ENCODE measurements at regions not wholly inside any gene's neighbourhood (a gene's known extent, or its start where the extent isn't known, plus 50 kb on each side); places are given as distances from the start of the nearest gene placed in this dataset.

DNA sequence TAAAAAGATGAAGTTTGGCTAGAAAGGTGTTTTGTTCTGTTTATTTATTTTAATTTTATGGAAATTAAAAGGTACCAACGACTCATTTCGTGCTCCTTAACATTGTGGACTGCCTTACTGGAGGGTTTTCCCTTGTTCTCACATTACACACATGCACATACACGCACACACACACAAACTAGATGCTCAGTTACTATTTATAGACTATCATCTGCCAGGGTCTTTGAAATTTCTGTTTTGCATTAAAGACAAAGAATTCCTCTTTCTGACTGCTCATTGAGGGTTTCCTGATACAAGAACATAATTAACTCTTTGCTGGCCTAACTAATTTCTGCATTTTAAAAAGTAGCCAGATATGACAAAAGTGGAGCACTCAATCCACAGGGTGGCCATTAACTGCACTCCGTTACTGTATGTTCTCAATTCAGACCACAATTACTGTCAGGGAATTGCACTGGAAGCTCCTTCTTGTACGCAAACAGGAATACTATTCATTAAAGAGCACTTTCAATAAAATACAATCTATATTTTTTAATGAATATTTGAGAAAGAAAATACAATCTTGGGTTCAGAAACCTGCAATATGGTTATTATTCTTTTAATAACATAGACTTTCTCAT, 366.9 kb upstream of the GALNT5 start:
- Histone ChIP-seq H3K9me3 (ENCODE audit: low read depth, low read length) (no peaks in the 10 kb centered on the region), H3K27ac (no peak overlapping the region), H3K4me3 (no peak overlapping the region), H3K36me3 (ENCODE audit: insufficient read depth, low read length) (no peaks in the 10 kb centered on the region), H3K9ac (ENCODE audit: insufficient read length) (no peak overlapping the region)
- TF ChIP-seq EZH2 (IDR thresholded peaks at IDR 0.05) (no peak), POLR2AphosphoS5 (IDR thresholded peaks at IDR 0.05; ENCODE audit: borderline replicate concordance, low read depth, low read length) (no peak), FOXP2 (optimal IDR thresholded peaks at IDR 0.05; ENCODE audit: control extremely low read depth, extremely low read length, insufficient read depth) (no peak)
- no peak for DNase-seq (ENCODE audit: low read depth, low spot score)

- TF ChIP-seq EZH2 (IDR thresholded peaks at IDR 0.05): no peak
- TF ChIP-seq POLR2AphosphoS5 (IDR thresholded peaks at IDR 0.05; ENCODE audit: borderline replicate concordance, low read depth, low read length): no peak
- TF ChIP-seq FOXP2 (optimal IDR thresholded peaks at IDR 0.05; ENCODE audit: control extremely low read depth, extremely low read length, insufficient read depth): no peak
- no peak overlapping the region for H3K9ac ChIP-seq (ENCODE audit: insufficient read length)
- no peak overlapping the region for H3K27ac ChIP-seq
- H3K4me3 ChIP-seq: no peak overlapping the region
- no peaks in the 10 kb centered on the region for H3K36me3 ChIP-seq (ENCODE audit: insufficient read depth, low read length)
- DNase-seq (ENCODE audit: low read depth, low spot score): no peak
- H3K9me3 ChIP-seq (ENCODE audit: low read depth, low read length): no peaks in the 10 kb centered on the region
Observed at GRCh38 chr2:156891609-156892008, 365.9 kb upstream of the GALNT5 start.

GRCh38 chr2:156892467-156893281, 364.8 kb upstream of the GALNT5 start:
- Histone ChIP-seq H3K36me3 (ENCODE audit: insufficient read depth, low read length) (no peaks in the 10 kb centered on the region), H3K9ac (ENCODE audit: insufficient read length) (no peak overlapping the region), H3K4me3 (peak overlapping the region; percentile 45), H3K27ac (no peak overlapping the region), H3K9me3 (ENCODE audit: low read depth, low read length) (no peaks in the 10 kb centered on the region)
- DNase-seq (ENCODE audit: low read depth, low spot score): peak; percentile 20
- TF ChIP-seq FOXP2 (optimal IDR thresholded peaks at IDR 0.05; ENCODE audit: control extremely low read depth, extremely low read length, insufficient read depth) (no peak), EZH2 (IDR thresholded peaks at IDR 0.05) (no peak), POLR2AphosphoS5 (IDR thresholded peaks at IDR 0.05; ENCODE audit: borderline replicate concordance, low read depth, low read length) (no peak)

GRCh38 chr2:156896294-156896693, 361.2 kb upstream of the GALNT5 start:
- Histone ChIP-seq H3K4me3 (no peak overlapping the region), H3K9me3 (ENCODE audit: low read depth, low read length) (no peaks in the 10 kb centered on the region), H3K36me3 (ENCODE audit: insufficient read depth, low read length) (no peaks in the 10 kb centered on the region), H3K27ac (no peak overlapping the region), H3K9ac (ENCODE audit: insufficient read length) (no peak overlapping the region)
- no peak for DNase-seq (ENCODE audit: low read depth, low spot score)
- TF ChIP-seq POLR2AphosphoS5 (IDR thresholded peaks at IDR 0.05; ENCODE audit: borderline replicate concordance, low read depth, low read length) (no peak), FOXP2 (optimal IDR thresholded peaks at IDR 0.05; ENCODE audit: control extremely low read depth, extremely low read length, insufficient read depth) (no peak), EZH2 (IDR thresholded peaks at IDR 0.05) (no peak)

DNA sequence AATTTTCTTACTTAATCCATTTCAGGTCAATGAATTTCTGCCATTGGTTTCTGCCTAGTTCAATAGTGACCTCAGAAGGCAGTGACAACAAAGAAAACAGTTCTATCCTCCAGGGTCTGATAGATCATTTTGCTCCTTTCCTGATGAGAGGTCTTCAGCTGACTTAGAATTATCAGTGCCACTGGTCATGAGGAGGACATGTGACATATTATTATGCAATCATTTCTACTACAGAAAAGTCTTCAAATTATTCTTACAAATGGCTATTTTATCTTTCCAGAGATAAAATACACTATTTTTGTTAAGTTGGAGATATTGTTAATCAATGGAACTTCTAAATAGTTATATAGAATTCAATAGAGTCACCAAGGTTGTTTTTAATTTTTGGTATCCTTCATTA, 360.0 kb upstream of the GALNT5 start:
- DNase-seq (ENCODE audit: low read depth, low spot score): no peak
- Histone ChIP-seq H3K27ac (no peak overlapping the region), H3K9ac (ENCODE audit: insufficient read length) (no peak overlapping the region), H3K36me3 (ENCODE audit: insufficient read depth, low read length) (no peaks in the 10 kb centered on the region), H3K9me3 (ENCODE audit: low read depth, low read length) (no peaks in the 10 kb centered on the region), H3K4me3 (no peak overlapping the region)
- TF ChIP-seq FOXP2 (optimal IDR thresholded peaks at IDR 0.05; ENCODE audit: control extremely low read depth, extremely low read length, insufficient read depth) (no peak), EZH2 (IDR thresholded peaks at IDR 0.05) (no peak), POLR2AphosphoS5 (IDR thresholded peaks at IDR 0.05; ENCODE audit: borderline replicate concordance, low read depth, low read length) (no peak)

GRCh38 chr2:156901373-156902031, 356.0 kb upstream of the GALNT5 start:
- Histone ChIP-seq H3K9ac (ENCODE audit: insufficient read length) (no peak overlapping the region), H3K9me3 (ENCODE audit: low read depth, low read length) (no peaks in the 10 kb centered on the region), H3K27ac (no peak overlapping the region), H3K4me3 (no peak overlapping the region), H3K36me3 (ENCODE audit: insufficient read depth, low read length) (no peaks in the 10 kb centered on the region)
- no peak for DNase-seq (ENCODE audit: low read depth, low spot score)
- no peak for TF ChIP-seq POLR2AphosphoS5 (IDR thresholded peaks at IDR 0.05; ENCODE audit: borderline replicate concordance, low read depth, low read length)
- no peak for TF ChIP-seq FOXP2 (optimal IDR thresholded peaks at IDR 0.05; ENCODE audit: control extremely low read depth, extremely low read length, insufficient read depth)
- no peak for TF ChIP-seq EZH2 (IDR thresholded peaks at IDR 0.05)

DNA sequence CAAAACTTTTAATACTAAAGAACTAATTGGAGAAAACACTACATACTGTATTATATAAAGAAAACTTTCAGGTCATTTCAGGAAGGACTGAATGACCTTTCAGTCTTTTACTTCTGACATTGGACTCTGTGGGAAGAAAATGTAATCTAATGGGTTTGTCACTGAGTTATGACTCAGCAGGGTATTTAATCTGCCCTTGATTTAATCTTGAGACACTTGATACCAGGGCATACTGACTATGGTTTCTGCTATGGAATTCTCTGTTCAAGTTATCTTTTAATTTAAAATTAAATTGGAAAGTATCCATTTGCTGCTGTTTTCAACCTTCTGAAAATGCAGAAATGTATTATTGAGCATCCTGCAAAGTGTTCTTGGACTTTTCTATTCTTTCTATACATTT, 354.2 kb upstream of the GALNT5 start:
- TF ChIP-seq EZH2 (IDR thresholded peaks at IDR 0.05) (no peak), POLR2AphosphoS5 (IDR thresholded peaks at IDR 0.05; ENCODE audit: borderline replicate concordance, low read depth, low read length) (no peak), FOXP2 (optimal IDR thresholded peaks at IDR 0.05; ENCODE audit: control extremely low read depth, extremely low read length, insufficient read depth) (no peak)
- Histone ChIP-seq H3K9me3 (ENCODE audit: low read depth, low read length) (no peaks in the 10 kb centered on the region), H3K4me3 (no peak overlapping the region), H3K27ac (no peak overlapping the region), H3K36me3 (ENCODE audit: insufficient read depth, low read length) (no peaks in the 10 kb centered on the region), H3K9ac (ENCODE audit: insufficient read length) (no peak overlapping the region)
- DNase-seq (ENCODE audit: low read depth, low spot score): no peak

GRCh38 chr2:156907806-156908205, 349.7 kb upstream of the GALNT5 start:
- no peak for TF ChIP-seq EZH2 (IDR thresholded peaks at IDR 0.05)
- TF ChIP-seq POLR2AphosphoS5 (IDR thresholded peaks at IDR 0.05; ENCODE audit: borderline replicate concordance, low read depth, low read length): no peak
- TF ChIP-seq FOXP2 (optimal IDR thresholded peaks at IDR 0.05; ENCODE audit: control extremely low read depth, extremely low read length, insufficient read depth): no peak
- Histone ChIP-seq H3K36me3 (ENCODE audit: insufficient read depth, low read length) (no peaks in the 10 kb centered on the region), H3K27ac (no peak overlapping the region), H3K4me3 (no peak overlapping the region), H3K9me3 (ENCODE audit: low read depth, low read length) (no peaks in the 10 kb centered on the region), H3K9ac (ENCODE audit: insufficient read length) (no peak overlapping the region)
- DNase-seq (ENCODE audit: low read depth, low spot score): no peak

Measured in SK-N-MC (cell line).